Parathyroid adenoma (tissue), 2 donors: ENCODE measurements at regions not wholly inside any gene's neighbourhood (a gene's known extent, or its start where the extent isn't known, plus 50 kb on each side); places are given as distances from the start of the nearest gene placed in this dataset.

Experiments
- H2AFZ ChIP-seq: fragments of 300-600 bp; sonication (generic); one replicate; pipeline ENCODE4 v1.7.0; 2017; ENCODE audit warnings: antibody characterized with exemption, mild to moderate bottlenecking
- H3K27ac ChIP-seq: fragments of 300-600 bp; sonication (generic); one replicate; pipeline ENCODE4 v1.7.0; 2017
- H3K27me3 ChIP-seq: fragments of 300-600 bp; sonication (generic); one replicate; pipeline ENCODE4 v1.7.0; 2017; ENCODE audit warnings: low read length; ENCODE audit not compliant: control insufficient read depth, insufficient read depth
- H3K36me3 ChIP-seq: fragments of 300-600 bp; sonication (generic); one replicate; pipeline ENCODE4 v1.7.0; 2017; ENCODE audit warnings: low read length; ENCODE audit not compliant: control insufficient read depth, insufficient read depth
- H3K4me1 ChIP-seq: fragments of 300-600 bp; sonication (generic); one replicate; pipeline ENCODE4 v1.7.0; 2017; ENCODE audit warnings: control low read depth
- H3K4me2 ChIP-seq: fragments of 300-600 bp; sonication (generic); one replicate; pipeline ENCODE4 v1.7.0; 2017; ENCODE audit warnings: low read length
- H3K4me3 ChIP-seq: fragments of 300-600 bp; sonication (generic); one replicate; pipeline ENCODE4 v1.7.0; 2017; ENCODE audit warnings: low read depth, low read length
- H3K79me2 ChIP-seq: fragments of 300-600 bp; sonication (generic); one replicate; pipeline ENCODE4 v1.7.0; 2017; ENCODE audit warnings: control low read depth
- H3K9ac ChIP-seq: fragments of 300-600 bp; sonication (generic); one replicate; pipeline ENCODE4 v1.7.0; 2017; ENCODE audit warnings: mild to moderate bottlenecking
- H3K9me3 ChIP-seq: fragments of 300-600 bp; sonication (generic); one replicate; pipeline ENCODE4 v1.7.0; 2017; ENCODE audit warnings: low read length; ENCODE audit not compliant: control insufficient read depth
- TF ChIP-seq, protein P1 (sequence below): fragments of 300-600 bp; sonication (generic); IDR thresholded peaks from one replicate; pipeline ENCODE4 v1.7.0; 2017; ENCODE audit warnings: antibody characterized with exemption, mild to moderate bottlenecking
- donor health status: primary hyperparathyroidism.

DNA sequence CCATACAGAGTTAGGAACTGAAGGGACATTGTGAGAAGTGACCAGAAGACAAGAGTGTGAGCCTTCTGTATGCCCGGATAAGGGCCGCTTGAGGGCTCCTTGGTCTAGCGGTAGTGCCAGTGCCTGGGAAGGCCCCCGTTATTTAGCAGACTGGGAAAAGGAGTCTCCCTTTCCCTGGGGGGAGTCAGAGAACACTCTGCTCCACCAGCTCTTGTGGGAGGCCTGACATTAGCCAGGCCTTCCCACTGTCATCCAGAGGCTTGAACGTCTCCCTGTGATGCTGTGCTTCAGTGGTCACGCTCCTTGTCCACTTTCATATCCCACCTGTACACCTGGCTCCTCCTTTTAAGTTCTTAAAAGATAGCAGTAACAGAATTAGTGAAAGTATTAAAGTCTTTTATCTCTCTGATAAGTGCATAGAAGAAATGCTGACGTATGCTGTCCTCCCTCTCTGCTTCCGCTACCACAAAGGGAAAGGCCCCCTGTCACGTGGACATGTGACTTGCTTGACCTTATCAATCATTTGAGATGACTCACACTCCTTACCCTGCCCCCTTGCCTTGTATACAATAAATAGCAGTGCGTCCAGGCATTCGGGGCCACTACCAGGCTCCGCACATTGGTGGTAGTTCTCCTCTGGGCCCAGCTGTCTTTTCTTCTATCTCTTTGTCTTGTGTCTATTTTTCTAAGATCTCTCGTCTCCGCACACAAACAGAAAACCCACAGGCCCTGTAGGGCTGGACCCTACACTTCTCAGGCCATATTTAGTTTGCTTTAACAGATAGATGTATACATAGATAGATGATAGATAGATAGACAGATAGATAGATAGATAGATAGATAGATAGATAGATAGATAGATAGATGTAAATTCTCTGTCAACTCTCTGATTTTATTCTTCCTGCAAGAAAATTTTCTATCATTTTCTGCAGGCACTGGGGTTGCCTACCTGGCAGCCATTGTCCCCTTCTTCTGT lies 131.5 kb upstream of the JCAD start:
- H2AFZ ChIP-seq = no peak overlapping the region
- H3K79me2 ChIP-seq = no peaks in the 10 kb centered on the region
- H3K27ac ChIP-seq = no peak overlapping the region
- H3K27me3 ChIP-seq = no peaks in the 10 kb centered on the region
- no peaks in the 10 kb centered on the region for H3K36me3 ChIP-seq
- H3K9ac ChIP-seq = no peak overlapping the region
- no peak overlapping the region for H3K4me3 ChIP-seq
- H3K4me2 ChIP-seq = no peak overlapping the region
- no peaks in the 10 kb centered on the region for H3K9me3 ChIP-seq
- TF ChIP-seq, protein P1, sequence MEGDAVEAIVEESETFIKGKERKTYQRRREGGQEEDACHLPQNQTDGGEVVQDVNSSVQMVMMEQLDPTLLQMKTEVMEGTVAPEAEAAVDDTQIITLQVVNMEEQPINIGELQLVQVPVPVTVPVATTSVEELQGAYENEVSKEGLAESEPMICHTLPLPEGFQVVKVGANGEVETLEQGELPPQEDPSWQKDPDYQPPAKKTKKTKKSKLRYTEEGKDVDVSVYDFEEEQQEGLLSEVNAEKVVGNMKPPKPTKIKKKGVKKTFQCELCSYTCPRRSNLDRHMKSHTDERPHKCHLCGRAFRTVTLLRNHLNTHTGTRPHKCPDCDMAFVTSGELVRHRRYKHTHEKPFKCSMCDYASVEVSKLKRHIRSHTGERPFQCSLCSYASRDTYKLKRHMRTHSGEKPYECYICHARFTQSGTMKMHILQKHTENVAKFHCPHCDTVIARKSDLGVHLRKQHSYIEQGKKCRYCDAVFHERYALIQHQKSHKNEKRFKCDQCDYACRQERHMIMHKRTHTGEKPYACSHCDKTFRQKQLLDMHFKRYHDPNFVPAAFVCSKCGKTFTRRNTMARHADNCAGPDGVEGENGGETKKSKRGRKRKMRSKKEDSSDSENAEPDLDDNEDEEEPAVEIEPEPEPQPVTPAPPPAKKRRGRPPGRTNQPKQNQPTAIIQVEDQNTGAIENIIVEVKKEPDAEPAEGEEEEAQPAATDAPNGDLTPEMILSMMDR = no peak
- H3K4me1 ChIP-seq = no peaks in the 10 kb centered on the region

DNA sequence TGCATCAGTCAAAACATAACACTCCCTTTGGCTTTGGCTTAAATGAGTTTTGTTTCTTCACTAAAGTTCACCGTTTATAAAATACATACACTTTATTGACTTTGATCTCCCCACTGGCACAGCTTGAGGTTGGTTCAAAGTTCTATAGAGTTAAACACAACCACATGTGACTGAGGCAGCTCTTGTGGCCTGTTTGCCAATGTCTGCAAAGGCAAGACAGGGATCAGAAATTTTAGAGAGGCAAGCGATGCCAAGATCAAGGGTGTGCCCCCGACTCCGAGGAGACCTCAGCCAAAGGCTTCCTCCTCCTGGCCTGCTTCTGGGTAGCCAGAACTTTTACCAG lies 129.8 kb upstream of the JCAD start:
- H3K4me1 ChIP-seq = no peaks in the 10 kb centered on the region

DNA sequence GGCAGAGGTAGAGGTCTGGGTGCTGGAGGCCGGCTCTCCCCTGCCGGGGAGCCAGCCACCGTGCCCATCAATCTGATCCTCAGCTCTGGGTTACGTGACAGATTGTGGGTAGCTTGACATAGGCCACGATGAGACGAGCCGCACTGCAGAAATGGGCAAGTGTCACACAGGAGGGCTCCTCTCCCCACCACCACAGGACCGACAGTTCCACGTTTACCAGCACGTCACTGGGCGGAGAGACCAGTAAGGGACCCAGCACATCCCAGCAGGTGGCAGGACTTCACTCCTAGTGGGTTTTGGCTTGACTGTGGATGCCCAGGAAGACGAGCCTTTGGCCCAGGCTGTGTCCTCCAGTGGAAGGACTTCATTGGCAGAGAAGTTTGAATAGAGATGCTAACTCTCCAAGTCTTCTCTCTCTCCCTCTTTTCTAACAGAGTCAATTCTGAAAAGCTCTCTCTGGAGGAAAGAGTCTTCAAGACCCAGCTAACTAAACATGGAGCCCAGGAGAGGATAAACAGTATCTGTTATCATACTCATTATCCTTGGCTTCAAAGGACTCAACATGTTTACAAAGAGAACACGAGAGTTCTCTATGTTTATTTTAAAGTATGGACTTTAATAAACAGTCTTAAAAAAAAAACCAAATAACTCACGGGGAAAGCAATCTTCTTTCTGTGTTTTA lies 129.3 kb upstream of the JCAD start:
- Histone ChIP-seq H3K4me2 (no peak overlapping the region), H3K27ac (peak overlapping the region; percentile 71), H3K36me3 (no peaks in the 10 kb centered on the region), H3K9me3 (no peaks in the 10 kb centered on the region), H2AFZ (peak overlapping the region; percentile 11), H3K4me3 (no peak overlapping the region), H3K79me2 (no peaks in the 10 kb centered on the region), H3K27me3 (no peaks in the 10 kb centered on the region), H3K4me1 (no peaks in the 10 kb centered on the region), H3K9ac (no peak overlapping the region)
- TF ChIP-seq, protein P1 = no peak

More for the DNA sequence above, 129.8 kb upstream of the JCAD start:
- H2AFZ ChIP-seq = peak overlapping the region; percentile 11
- no peaks in the 10 kb centered on the region for H3K27me3 ChIP-seq
- H3K4me2 ChIP-seq = no peak overlapping the region
- no peak overlapping the region for H3K4me3 ChIP-seq
- H3K36me3 ChIP-seq = no peaks in the 10 kb centered on the region
- H3K9me3 ChIP-seq = no peaks in the 10 kb centered on the region
- no peak overlapping the region for H3K9ac ChIP-seq
- H3K79me2 ChIP-seq = no peaks in the 10 kb centered on the region
- H3K27ac ChIP-seq = peak overlapping the region; percentile 71
- TF ChIP-seq, protein P1 = no peak

DNA sequence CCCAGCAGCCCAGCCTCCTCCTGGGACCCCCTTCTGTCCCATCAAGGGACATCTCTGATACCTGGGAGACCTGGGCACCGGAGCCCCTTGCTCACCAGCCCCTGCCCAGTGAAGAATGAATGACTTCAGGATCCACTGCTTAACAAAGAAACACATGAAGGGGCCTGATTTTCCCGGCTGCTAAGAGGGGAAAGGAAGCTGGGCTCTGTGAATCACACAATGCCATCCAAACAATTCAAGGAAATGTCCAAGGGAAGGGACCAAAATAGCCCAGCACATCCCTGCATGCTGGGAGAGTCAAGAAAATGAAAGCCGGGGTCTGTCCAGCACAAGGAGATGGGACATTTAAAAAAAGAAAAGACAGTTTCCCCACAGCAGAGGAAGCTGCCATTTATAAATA lies 128.7 kb upstream of the JCAD start:
- Histone ChIP-seq H3K9me3 (no peaks in the 10 kb centered on the region), H3K4me2 (no peak overlapping the region), H3K27me3 (no peaks in the 10 kb centered on the region), H3K79me2 (no peaks in the 10 kb centered on the region), H3K27ac (peak overlapping the region; percentile 71), H3K4me1 (no peaks in the 10 kb centered on the region), H3K36me3 (no peaks in the 10 kb centered on the region), H3K9ac (no peak overlapping the region), H3K4me3 (no peak overlapping the region), H2AFZ (no peak overlapping the region)
- TF ChIP-seq, protein P1 = no peak
